HEK293 (cell line): ENCODE measurements at regions not wholly inside any gene's neighbourhood (a gene's known extent, or its start where the extent isn't known, plus 50 kb on each side); places are given as distances from the start of the nearest gene placed in this dataset.

Source experiments
- CTCF ChIP-seq: fragments of 450-650 bp; formaldehyde crosslinking; IDR thresholded peaks from 2 replicates; pipeline ENCODE4 v1.5.1; 2016; ENCODE audit warnings: missing biosample characterization, missing genetic modification characterization
- ZIC2 ChIP-seq: fragments of 450-650 bp; formaldehyde crosslinking; IDR thresholded peaks from 2 replicates; pipeline ENCODE4 v1.5.1; 2016; ENCODE audit warnings: missing biosample characterization, missing genetic modification characterization
- ZNF335 ChIP-seq: fragments of 450-650 bp; formaldehyde crosslinking; conservative IDR thresholded peaks from 2 replicates; pipeline ENCODE4 v1.5.1; 2016; ENCODE audit warnings: missing biosample characterization, missing genetic modification characterization
- ZSCAN4 ChIP-seq: fragments of 450-650 bp; formaldehyde crosslinking; IDR thresholded peaks from 2 replicates; pipeline ENCODE4 v1.5.1; 2017; ENCODE audit warnings: missing biosample characterization, missing genetic modification characterization

GRCh38 chrX:118197730-118198129 is 81.1 kb upstream of the KLHL13 start:
- TF ChIP-seq ZNF335 (tag by site-specific recombination), result no peak
- no peak for TF ChIP-seq ZIC2 (tag by site-specific recombination)
- no peak for TF ChIP-seq ZSCAN4 (tag by site-specific recombination)
- TF ChIP-seq CTCF (tag by site-specific recombination), result no peak
